ENCODE measurements at regions not wholly inside any gene's neighbourhood (a gene's known extent, or its start where the extent isn't known, plus 50 kb on each side); places are given as distances from the start of the nearest gene placed in this dataset.

DNA sequence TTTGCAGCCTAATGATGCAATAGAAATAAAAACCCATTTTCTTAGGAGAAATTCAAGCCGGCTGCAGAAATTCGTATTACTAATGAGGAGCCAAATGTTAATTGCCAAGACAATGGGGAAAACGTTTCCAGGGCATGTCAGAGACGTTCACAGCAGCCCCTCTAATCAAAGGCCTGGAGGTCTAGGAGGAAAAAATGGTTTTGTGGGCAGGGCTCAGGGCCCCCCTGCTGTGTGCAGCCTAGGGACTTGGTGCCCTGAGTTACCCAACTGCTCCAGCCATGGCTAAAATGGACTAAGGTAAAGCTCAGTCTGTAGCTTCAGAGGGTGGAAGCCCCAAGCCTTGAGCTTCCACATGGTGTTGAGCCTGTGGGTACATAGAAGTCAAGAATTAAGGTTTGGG lies 461.4 kb downstream of the FAT4 start:
- POLR2A ChIA-PET: no interaction called here
- H3K4me3 ChIP-seq (ENCODE audit: control insufficient read depth in 1 of 7, extremely low read depth in 1 of 7, insufficient read depth in 4 of 7, low read depth in 2 of 7, low read length in 6 of 7): no peak overlapping the region
- no peaks in the 10 kb centered on the region for H3K36me3 ChIP-seq (ENCODE audit: control insufficient read depth in 4 of 4, insufficient read depth in 4 of 4, low read length in 3 of 4)
- H3K27ac ChIP-seq (ENCODE audit: insufficient read depth in 1 of 2, low read depth in 1 of 2, low read length in 2 of 2, poor library complexity in 1 of 2, severe bottlenecking in 2 of 2): no peak overlapping the region
- CTCF ChIA-PET: no interaction called here
- peaks cover 0 to 5% (median 0%) of the 10 kb centered on the region in 5 experiments for H3K9me3 ChIP-seq (ENCODE audit: control extremely low read depth in 1 of 5, control insufficient read depth in 4 of 5, insufficient read depth in 2 of 5, low read depth in 1 of 5, low read length in 4 of 5)
- DNase-seq: no peak
- H3K4me1 ChIP-seq (ENCODE audit: control extremely low read depth in 1 of 4, control insufficient read depth in 4 of 4, insufficient read depth in 4 of 4, low read length in 3 of 4): no peaks in the 10 kb centered on the region
- 87% methylated on average over 4 of the region's 4 CpGs for WGBS (ENCODE audit: insufficient coverage)
- H3K27me3 ChIP-seq (replicated peaks in 2 of 5; ENCODE audit: control insufficient read depth in 4 of 5, insufficient read depth in 5 of 5, low read length in 4 of 5): no peaks in the 10 kb centered on the region

DNA sequence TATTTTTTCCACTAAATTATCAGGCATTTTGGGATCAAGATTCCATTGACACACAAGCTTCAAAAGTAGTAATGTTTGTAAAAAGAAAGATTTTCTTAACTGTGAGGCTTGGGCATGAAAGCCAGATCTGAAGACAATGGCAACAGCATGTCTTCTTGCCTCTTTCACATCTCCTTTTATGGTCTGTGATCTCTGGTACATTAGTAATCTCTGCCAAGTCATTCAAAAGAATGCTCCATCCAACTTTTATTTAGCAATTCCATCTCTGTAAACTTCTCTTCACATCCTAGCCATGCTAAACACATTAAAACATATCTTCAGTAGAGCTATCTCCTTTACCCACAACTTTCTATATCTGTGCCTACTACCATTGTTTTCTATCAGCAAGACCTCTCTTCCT lies 465.4 kb downstream of the FAT4 start:
- no peaks in the 10 kb centered on the region for H3K36me3 ChIP-seq (ENCODE audit: control insufficient read depth in 4 of 4, insufficient read depth in 4 of 4, low read length in 3 of 4)
- H3K27me3 ChIP-seq (replicated peaks in 2 of 5; ENCODE audit: control insufficient read depth in 4 of 5, insufficient read depth in 5 of 5, low read length in 4 of 5): no peaks in the 10 kb centered on the region
- ChIA-PET POLR2A (no interaction called here), CTCF (no interaction called here)
- H3K9me3 ChIP-seq (ENCODE audit: control extremely low read depth in 1 of 5, control insufficient read depth in 4 of 5, insufficient read depth in 2 of 5, low read depth in 1 of 5, low read length in 4 of 5): peaks cover 0 to 5% (median 0%) of the 10 kb centered on the region in 5 experiments
- no peak overlapping the region for H3K27ac ChIP-seq (ENCODE audit: insufficient read depth in 1 of 2, low read depth in 1 of 2, low read length in 2 of 2, poor library complexity in 1 of 2, severe bottlenecking in 2 of 2)
- no peak overlapping the region for H3K4me3 ChIP-seq (ENCODE audit: control insufficient read depth in 1 of 7, extremely low read depth in 1 of 7, insufficient read depth in 4 of 7, low read depth in 2 of 7, low read length in 6 of 7)
- no peaks in the 10 kb centered on the region for H3K4me1 ChIP-seq (ENCODE audit: control extremely low read depth in 1 of 4, control insufficient read depth in 4 of 4, insufficient read depth in 4 of 4, low read length in 3 of 4)
- DNase-seq: no peak

DNA sequence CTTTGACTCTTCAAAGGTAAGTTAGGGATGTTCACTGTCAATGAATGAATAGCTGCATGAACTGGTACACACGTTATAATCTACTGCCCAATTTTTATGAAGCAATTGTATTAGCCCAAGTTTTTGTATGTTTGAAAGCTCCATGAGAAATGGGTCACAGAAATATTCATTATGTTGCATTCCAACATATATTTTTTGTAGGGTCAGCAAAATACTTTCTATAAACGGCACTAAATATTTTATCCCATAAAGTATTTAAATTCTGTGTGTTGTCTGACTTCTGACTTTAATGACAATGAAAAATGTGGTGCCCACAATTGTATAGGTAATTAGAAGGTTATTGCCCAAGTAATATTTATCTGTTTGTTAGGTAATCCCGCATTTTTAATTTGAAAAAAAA lies 466.0 kb downstream of the FAT4 start:
- H3K9me3 ChIP-seq (ENCODE audit: control extremely low read depth in 1 of 5, control insufficient read depth in 4 of 5, insufficient read depth in 2 of 5, low read depth in 1 of 5, low read length in 4 of 5): peaks cover 0 to 5% (median 0%) of the 10 kb centered on the region in 5 experiments
- ChIA-PET POLR2A (no interaction called here), CTCF (no interaction called here)
- no peaks in the 10 kb centered on the region for H3K36me3 ChIP-seq (ENCODE audit: control insufficient read depth in 4 of 4, insufficient read depth in 4 of 4, low read length in 3 of 4)
- no peaks in the 10 kb centered on the region for H3K4me1 ChIP-seq (ENCODE audit: control extremely low read depth in 1 of 4, control insufficient read depth in 4 of 4, insufficient read depth in 4 of 4, low read length in 3 of 4)
- no peak overlapping the region for H3K27ac ChIP-seq (ENCODE audit: insufficient read depth in 1 of 2, low read depth in 1 of 2, low read length in 2 of 2, poor library complexity in 1 of 2, severe bottlenecking in 2 of 2)
- no peaks in the 10 kb centered on the region for H3K27me3 ChIP-seq (replicated peaks in 2 of 5; ENCODE audit: control insufficient read depth in 4 of 5, insufficient read depth in 5 of 5, low read length in 4 of 5)
- 100% methylated on average over 1 of the region's 3 CpGs for WGBS (ENCODE audit: insufficient coverage)
- no peak for DNase-seq
- H3K4me3 ChIP-seq (ENCODE audit: control insufficient read depth in 1 of 7, extremely low read depth in 1 of 7, insufficient read depth in 4 of 7, low read depth in 2 of 7, low read length in 6 of 7): no peak overlapping the region

DNA sequence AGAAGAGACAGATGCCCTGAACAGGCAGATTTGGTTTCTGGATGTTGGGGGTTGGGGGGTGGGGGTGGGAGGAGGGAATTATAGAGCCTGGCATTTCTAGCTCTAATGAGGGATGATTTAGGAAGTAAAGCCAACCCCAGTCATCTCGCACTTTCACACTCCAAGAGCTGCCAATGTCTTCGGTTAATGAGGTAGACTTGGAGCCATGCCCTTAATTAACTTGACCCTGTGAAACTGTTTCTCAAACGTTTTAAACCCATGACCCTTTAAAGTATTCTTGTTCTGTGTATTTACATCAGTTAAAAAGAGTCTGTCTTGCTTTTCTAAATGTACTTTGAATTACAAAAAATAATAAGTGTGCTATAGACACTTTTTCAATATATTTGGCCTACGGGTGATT lies 466.9 kb downstream of the FAT4 start:
- CTCF ChIA-PET: no interaction called here
- Histone ChIP-seq H3K27ac (ENCODE audit: insufficient read depth in 1 of 2, low read depth in 1 of 2, low read length in 2 of 2, poor library complexity in 1 of 2, severe bottlenecking in 2 of 2) (no peak overlapping the region), H3K9me3 (ENCODE audit: control extremely low read depth in 1 of 5, control insufficient read depth in 4 of 5, insufficient read depth in 2 of 5, low read depth in 1 of 5, low read length in 4 of 5) (no peaks in the 10 kb centered on the region), H3K27me3 (replicated peaks in 2 of 5; ENCODE audit: control insufficient read depth in 4 of 5, insufficient read depth in 5 of 5, low read length in 4 of 5) (no peaks in the 10 kb centered on the region), H3K36me3 (ENCODE audit: control insufficient read depth in 4 of 4, insufficient read depth in 4 of 4, low read length in 3 of 4) (no peaks in the 10 kb centered on the region), H3K4me1 (ENCODE audit: control extremely low read depth in 1 of 4, control insufficient read depth in 4 of 4, insufficient read depth in 4 of 4, low read length in 3 of 4) (no peaks in the 10 kb centered on the region), H3K4me3 (ENCODE audit: control insufficient read depth in 1 of 7, extremely low read depth in 1 of 7, insufficient read depth in 4 of 7, low read depth in 2 of 7, low read length in 6 of 7) (no peak overlapping the region)
- no peak for DNase-seq
- POLR2A ChIA-PET: no interaction called here
- 91% methylated on average over 3 of the region's 4 CpGs for WGBS (ENCODE audit: insufficient coverage)

DNA sequence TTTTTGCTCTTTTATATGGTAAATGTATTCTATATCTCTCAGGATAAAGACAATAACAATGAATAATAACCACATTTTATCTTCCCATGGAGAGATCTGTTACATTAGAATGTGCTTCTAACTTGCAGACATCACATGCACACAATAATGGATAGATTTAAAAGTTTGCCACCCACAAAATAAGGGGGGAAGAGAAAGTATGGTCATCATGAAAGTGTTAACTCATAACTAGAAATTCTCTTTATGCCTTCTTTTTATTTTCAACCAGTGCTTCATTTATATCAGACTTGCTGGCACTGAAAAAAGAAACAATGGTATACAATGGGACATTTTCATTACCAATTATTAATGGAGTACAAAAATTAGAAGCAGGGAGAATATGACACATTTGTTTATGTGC lies 470.0 kb downstream of the FAT4 start:
- POLR2A ChIA-PET: no interaction called here
- Histone ChIP-seq H3K27me3 (replicated peaks in 2 of 5; ENCODE audit: control insufficient read depth in 4 of 5, insufficient read depth in 5 of 5, low read length in 4 of 5) (no peaks in the 10 kb centered on the region), H3K36me3 (ENCODE audit: control insufficient read depth in 4 of 4, insufficient read depth in 4 of 4, low read length in 3 of 4) (no peaks in the 10 kb centered on the region), H3K27ac (ENCODE audit: insufficient read depth in 1 of 2, low read depth in 1 of 2, low read length in 2 of 2, poor library complexity in 1 of 2, severe bottlenecking in 2 of 2) (no peak overlapping the region), H3K4me3 (ENCODE audit: control insufficient read depth in 1 of 7, extremely low read depth in 1 of 7, insufficient read depth in 4 of 7, low read depth in 2 of 7, low read length in 6 of 7) (no peak overlapping the region), H3K4me1 (ENCODE audit: control extremely low read depth in 1 of 4, control insufficient read depth in 4 of 4, insufficient read depth in 4 of 4, low read length in 3 of 4) (no peaks in the 10 kb centered on the region), H3K9me3 (ENCODE audit: control extremely low read depth in 1 of 5, control insufficient read depth in 4 of 5, insufficient read depth in 2 of 5, low read depth in 1 of 5, low read length in 4 of 5) (no peaks in the 10 kb centered on the region)
- CTCF ChIA-PET: no interaction called here
- DNase-seq: no peak

DNA sequence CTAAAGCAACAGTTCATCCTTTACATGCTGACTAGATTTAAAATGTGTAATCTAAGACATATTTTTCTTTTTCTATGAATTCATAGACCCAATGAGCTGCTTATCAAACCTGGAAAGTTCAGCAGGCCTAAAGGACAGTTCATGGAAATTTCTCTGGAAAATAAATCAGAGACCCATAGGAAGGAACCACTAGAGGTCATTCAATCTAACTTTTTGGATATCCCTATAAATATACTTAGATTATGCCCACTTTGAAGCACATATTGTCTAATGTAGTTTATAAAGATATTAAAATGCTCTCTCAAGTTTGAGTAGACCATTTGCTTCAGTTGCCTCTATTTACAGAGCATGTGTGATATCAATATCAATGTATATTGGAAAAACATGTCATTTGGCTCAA lies 473.0 kb downstream of the FAT4 start:
- Histone ChIP-seq H3K9me3 (ENCODE audit: control extremely low read depth in 1 of 5, control insufficient read depth in 4 of 5, insufficient read depth in 2 of 5, low read depth in 1 of 5, low read length in 4 of 5) (no peaks in the 10 kb centered on the region), H3K4me1 (ENCODE audit: control extremely low read depth in 1 of 4, control insufficient read depth in 4 of 4, insufficient read depth in 4 of 4, low read length in 3 of 4) (no peaks in the 10 kb centered on the region), H3K36me3 (ENCODE audit: control insufficient read depth in 4 of 4, insufficient read depth in 4 of 4, low read length in 3 of 4) (no peaks in the 10 kb centered on the region), H3K4me3 (ENCODE audit: control insufficient read depth in 1 of 7, extremely low read depth in 1 of 7, insufficient read depth in 4 of 7, low read depth in 2 of 7, low read length in 6 of 7) (no peak overlapping the region), H3K27me3 (replicated peaks in 2 of 5; ENCODE audit: control insufficient read depth in 4 of 5, insufficient read depth in 5 of 5, low read length in 4 of 5) (no peaks in the 10 kb centered on the region), H3K27ac (ENCODE audit: insufficient read depth in 1 of 2, low read depth in 1 of 2, low read length in 2 of 2, poor library complexity in 1 of 2, severe bottlenecking in 2 of 2) (no peak overlapping the region)
- DNase-seq: no peak
- ChIA-PET CTCF (interaction anchor here (0.8 kb wide), 1 partner anchor 23 kb away, joined by 3 read pairs; no protein-coding TSS in a partner anchor), POLR2A (no interaction called here)

DNA sequence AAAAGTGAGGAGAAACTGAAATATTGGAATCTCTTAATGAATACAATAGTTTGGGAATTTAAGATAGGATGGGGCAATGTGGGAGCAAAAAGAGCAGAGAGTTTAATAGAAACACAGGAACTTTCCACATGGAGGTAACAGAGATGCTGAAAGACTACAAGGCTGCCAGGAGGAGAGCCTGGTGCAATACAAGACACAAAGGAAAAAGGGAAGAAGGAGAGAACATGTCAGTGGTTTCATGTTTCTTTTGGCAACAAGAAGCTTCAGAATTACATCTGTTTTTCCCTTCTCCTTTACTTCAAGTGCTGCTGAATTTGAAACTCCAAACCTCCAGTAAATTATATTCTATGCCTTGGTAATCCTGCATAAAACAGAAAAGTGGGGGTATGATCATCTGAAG lies 474.3 kb downstream of the FAT4 start:
- DNase-seq: no peak
- CTCF ChIA-PET: no interaction called here
- Histone ChIP-seq H3K27me3 (replicated peaks in 2 of 5; ENCODE audit: control insufficient read depth in 4 of 5, insufficient read depth in 5 of 5, low read length in 4 of 5) (no peaks in the 10 kb centered on the region), H3K4me1 (ENCODE audit: control extremely low read depth in 1 of 4, control insufficient read depth in 4 of 4, insufficient read depth in 4 of 4, low read length in 3 of 4) (no peaks in the 10 kb centered on the region), H3K4me3 (ENCODE audit: control insufficient read depth in 1 of 7, extremely low read depth in 1 of 7, insufficient read depth in 4 of 7, low read depth in 2 of 7, low read length in 6 of 7) (no peak overlapping the region), H3K27ac (ENCODE audit: insufficient read depth in 1 of 2, low read depth in 1 of 2, low read length in 2 of 2, poor library complexity in 1 of 2, severe bottlenecking in 2 of 2) (no peak overlapping the region), H3K36me3 (ENCODE audit: control insufficient read depth in 4 of 4, insufficient read depth in 4 of 4, low read length in 3 of 4) (no peaks in the 10 kb centered on the region), H3K9me3 (ENCODE audit: control extremely low read depth in 1 of 5, control insufficient read depth in 4 of 5, insufficient read depth in 2 of 5, low read depth in 1 of 5, low read length in 4 of 5) (no peaks in the 10 kb centered on the region)
- POLR2A ChIA-PET: no interaction called here

DNA sequence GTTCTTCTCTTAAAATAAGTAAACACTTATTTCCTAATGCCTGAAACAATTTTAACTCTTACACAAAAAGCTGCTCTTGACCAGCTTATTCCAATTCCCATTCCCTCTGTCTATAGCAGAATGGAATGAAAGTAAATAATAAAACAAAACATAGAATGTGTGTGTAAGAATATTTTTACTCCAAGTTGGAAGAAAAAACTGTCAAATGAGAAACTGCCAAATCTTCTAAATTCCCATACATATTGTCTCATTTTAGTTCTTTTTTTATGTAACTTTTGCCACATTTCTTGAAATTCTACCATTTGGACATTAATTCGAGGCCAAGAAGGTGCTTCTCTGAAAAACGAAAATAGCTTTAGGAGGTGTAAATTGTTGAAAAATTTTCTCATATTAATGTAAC lies 477.1 kb downstream of the FAT4 start:
- DNase-seq: no peak
- Histone ChIP-seq H3K36me3 (ENCODE audit: control insufficient read depth in 4 of 4, insufficient read depth in 4 of 4, low read length in 3 of 4) (no peaks in the 10 kb centered on the region), H3K27me3 (replicated peaks in 2 of 5; ENCODE audit: control insufficient read depth in 4 of 5, insufficient read depth in 5 of 5, low read length in 4 of 5) (no peaks in the 10 kb centered on the region), H3K4me1 (ENCODE audit: control extremely low read depth in 1 of 4, control insufficient read depth in 4 of 4, insufficient read depth in 4 of 4, low read length in 3 of 4) (no peaks in the 10 kb centered on the region), H3K9me3 (ENCODE audit: control extremely low read depth in 1 of 5, control insufficient read depth in 4 of 5, insufficient read depth in 2 of 5, low read depth in 1 of 5, low read length in 4 of 5) (no peaks in the 10 kb centered on the region), H3K27ac (ENCODE audit: insufficient read depth in 1 of 2, low read depth in 1 of 2, low read length in 2 of 2, poor library complexity in 1 of 2, severe bottlenecking in 2 of 2) (no peak overlapping the region), H3K4me3 (ENCODE audit: control insufficient read depth in 1 of 7, extremely low read depth in 1 of 7, insufficient read depth in 4 of 7, low read depth in 2 of 7, low read length in 6 of 7) (no peak overlapping the region)
- WGBS (ENCODE audit: insufficient coverage): no CpG with 5 or more reads among the region's 2 CpGs
- CTCF ChIA-PET: no interaction called here
- POLR2A ChIA-PET: no interaction called here
